Calu3 (cell line): ENCODE measurements at regions not wholly inside any gene's neighbourhood (a gene's known extent, or its start where the extent isn't known, plus 50 kb on each side); places are given as distances from the start of the nearest gene placed in this dataset.

Experiments used
- BruUV-seq: library from RNA; stranded (reverse); fragments of 400-500 nt; replicated peaks from 2 replicates; lab custom pipeline; 2021; lab: Mats Ljungman, UMichigan
- CTCF ChIA-PET: fragments of 300-600 bp; sonication (Branson Sonifier 250); formaldehyde crosslinking; loops from one replicate; lab custom pipeline; 2022; ENCODE audit warnings: antibody characterized with exemption; lab: Charles Lee
- DNase-seq: peaks from one replicate; pipeline ENCODE4 v3.0.0; 2022
- H3K27ac Mint-ChIP-seq: one replicate; pipeline ENCODE4 v1.8.0; 2022; ENCODE audit warnings: mixed read lengths; ENCODE audit not compliant: unreplicated experiment
- H3K27me3 Mint-ChIP-seq: one replicate; pipeline ENCODE4 v1.8.0; 2022; ENCODE audit warnings: mixed read lengths; ENCODE audit not compliant: unreplicated experiment
- H3K36me3 Mint-ChIP-seq: one replicate; pipeline ENCODE4 v1.8.0; 2022; ENCODE audit warnings: mild to moderate bottlenecking, moderate library complexity, mixed read lengths; ENCODE audit not compliant: insufficient read depth, unreplicated experiment
- H3K4me1 Mint-ChIP-seq: one replicate; pipeline ENCODE4 v1.8.0; 2022; ENCODE audit warnings: mild to moderate bottlenecking, low read depth, mixed read lengths; ENCODE audit not compliant: unreplicated experiment
- H3K4me3 Mint-ChIP-seq: one replicate; pipeline ENCODE4 v1.8.0; 2022; ENCODE audit warnings: mild to moderate bottlenecking, low read depth, moderate library complexity, mixed read lengths; ENCODE audit not compliant: unreplicated experiment
- H3K9me3 Mint-ChIP-seq: one replicate; pipeline ENCODE4 v1.8.0; 2022; ENCODE audit warnings: low read depth, mixed read lengths; ENCODE audit not compliant: unreplicated experiment
- CTCF ChIP-seq: fragments of 200-600 bp; IDR thresholded peaks from one replicate; pipeline ENCODE4 v1.8.0; 2022; ENCODE audit warnings: antibody characterized with exemption; ENCODE audit not compliant: unreplicated experiment
- intact Hi-C: fragments of 100-400 bp; cut with micrococcal nuclease; formaldehyde crosslinking; loops from one replicate; pipeline ENCODE4 v1.10.0; 2022; ENCODE audit not compliant: unreplicated experiment

- CTCF ChIA-PET = no interaction called here
- no peaks in the 10 kb centered on the region for H3K27me3 Mint-ChIP-seq
- no peaks in the 10 kb centered on the region for H3K36me3 Mint-ChIP-seq
- intact Hi-C loops = no loop called here
- no peak for DNase-seq
- TF ChIP-seq CTCF = no peak
- no peak overlapping the region for H3K4me3 Mint-ChIP-seq
- H3K27ac Mint-ChIP-seq = no peak overlapping the region
- peaks cover 9% of the 10 kb centered on the region for H3K9me3 Mint-ChIP-seq
- no peaks in the 10 kb centered on the region for H3K4me1 Mint-ChIP-seq
- BruUV-seq = no TSS peak
These were observed 1143.4 kb downstream of the CNTNAP5 start for GRCh38 chr2:125168442-125168841.

- no peak overlapping the region for H3K4me3 Mint-ChIP-seq
- no peaks in the 10 kb centered on the region for H3K36me3 Mint-ChIP-seq
- H3K27me3 Mint-ChIP-seq = no peaks in the 10 kb centered on the region
- no peak for DNase-seq
- TF ChIP-seq CTCF = no peak
- H3K4me1 Mint-ChIP-seq = no peaks in the 10 kb centered on the region
- H3K27ac Mint-ChIP-seq = no peak overlapping the region
- H3K9me3 Mint-ChIP-seq = peaks cover 10% of the 10 kb centered on the region
- CTCF ChIA-PET = no interaction called here
- no TSS peak for BruUV-seq
- intact Hi-C loops = no loop called here
These were observed 1144.1 kb downstream of the CNTNAP5 start for GRCh38 chr2:125169022-125169763.

GRCh38 chr2:125169764-125170146, 1144.7 kb downstream of the CNTNAP5 start:
- DNase-seq = no peak
- CTCF ChIA-PET = no interaction called here
- intact Hi-C loops = no loop called here
- Mint-ChIP-seq H3K36me3 (no peaks in the 10 kb centered on the region), H3K4me1 (no peaks in the 10 kb centered on the region), H3K27me3 (no peaks in the 10 kb centered on the region), H3K4me3 (no peak overlapping the region), H3K9me3 (peaks cover 10% of the 10 kb centered on the region), H3K27ac (no peak overlapping the region)
- TF ChIP-seq CTCF = no peak
- BruUV-seq = no TSS peak

GRCh38 chr2:125172181-125172580, 1147.1 kb downstream of the CNTNAP5 start:
- CTCF ChIA-PET = no interaction called here
- intact Hi-C loops = no loop called here
- TF ChIP-seq CTCF = no peak
- no TSS peak for BruUV-seq
- Mint-ChIP-seq H3K36me3 (no peaks in the 10 kb centered on the region), H3K27me3 (no peaks in the 10 kb centered on the region), H3K4me1 (no peaks in the 10 kb centered on the region), H3K4me3 (no peak overlapping the region), H3K9me3 (peaks cover 12% of the 10 kb centered on the region), H3K27ac (no peak overlapping the region)
- no peak for DNase-seq
